ENCODE measurements at regions not wholly inside any gene's neighbourhood (a gene's known extent, or its start where the extent isn't known, plus 50 kb on each side); places are given as distances from the start of the nearest gene placed in this dataset.
"Not testable (repeated sequence)": the region's sequence is repeated elsewhere in the genome, so short reads cannot be mapped to it uniquely, and the experiment has no call there.

GRCh38 chr4:94141001-94141400 lies 66.7 kb upstream of the SMARCAD1 start:
- Histone ChIP-seq H3K4me3 (no peak overlapping the region), H2AFZ (no peak overlapping the region), H3K27me3 (replicated peaks; ENCODE audit: insufficient read depth) (no peaks in the 10 kb centered on the region), H3F3A (ENCODE audit: insufficient read depth) (no peaks in the 10 kb centered on the region), H3K79me2 (ENCODE audit: insufficient read depth) (no peaks in the 10 kb centered on the region), H3K4me2 (ENCODE audit: unreplicated experiment) (no peak overlapping the region), H3K9me3 (ENCODE audit: low read depth) (no peaks in the 10 kb centered on the region), H4K20me1 (ENCODE audit: insufficient read depth) (no peaks in the 10 kb centered on the region), H3K27ac (no peak overlapping the region), H3K9ac (no peak overlapping the region), H3K4me1 (ENCODE audit: insufficient read depth) (no peaks in the 10 kb centered on the region), H3K9me2 (ENCODE audit: insufficient read depth) (no peaks in the 10 kb centered on the region), H3K36me3 (ENCODE audit: low read depth) (no peaks in the 10 kb centered on the region)
- TF ChIP-seq EZH2 (IDR thresholded peaks at IDR 0.05; ENCODE audit: insufficient read depth, poor library complexity, severe bottlenecking) (no peak), EZH2phosphoT487 (IDR thresholded peaks at IDR 0.05; ENCODE audit: insufficient read depth, low read depth) (no peak)
- in situ Hi-C loops (cut with MboI): no loop called here
- WGBS, 2 experiments (ENCODE audit: low coverage in 1 of 2, low lambda C conversion rate in 2 of 2, missing lambda C conversion rate in 2 of 2): 30 to 39% methylated on average over 2 of the region's 2 CpGs
- DNase-seq: no peak

GRCh38 chr4:94148052-94148451 lies 59.6 kb upstream of the SMARCAD1 start:
- 22 to 24% methylated on average over 9 of the region's 9 CpGs for WGBS, 2 experiments (ENCODE audit: low coverage in 1 of 2, low lambda C conversion rate in 2 of 2, missing lambda C conversion rate in 2 of 2)
- H3K36me3 ChIP-seq (ENCODE audit: low read depth); H3K27ac ChIP-seq; H3K9ac ChIP-seq; H3K9me3 ChIP-seq (ENCODE audit: low read depth); H3K4me1 ChIP-seq (ENCODE audit: insufficient read depth); H3K79me2 ChIP-seq (ENCODE audit: insufficient read depth); H3K27me3 ChIP-seq (replicated peaks; ENCODE audit: insufficient read depth); in situ Hi-C loops (cut with MboI); H3K4me3 ChIP-seq; H2AFZ ChIP-seq; H3K9me2 ChIP-seq (ENCODE audit: insufficient read depth); H3K4me2 ChIP-seq (ENCODE audit: unreplicated experiment); H3F3A ChIP-seq (ENCODE audit: insufficient read depth); H4K20me1 ChIP-seq (ENCODE audit: insufficient read depth); DNase-seq: not testable (repeated sequence)

GRCh38 chr4:94152466-94152865 lies 55.2 kb upstream of the SMARCAD1 start:
- DNase-seq: no peak
- H3K27ac ChIP-seq: no peak overlapping the region
- H3K4me2 ChIP-seq (ENCODE audit: unreplicated experiment): no peak overlapping the region
- no peaks in the 10 kb centered on the region for H3K27me3 ChIP-seq (replicated peaks; ENCODE audit: insufficient read depth)
- TF ChIP-seq EZH2phosphoT487 (IDR thresholded peaks at IDR 0.05; ENCODE audit: insufficient read depth, low read depth) (no peak), EZH2 (IDR thresholded peaks at IDR 0.05; ENCODE audit: insufficient read depth, poor library complexity, severe bottlenecking) (no peak)
- H3K9me2 ChIP-seq (ENCODE audit: insufficient read depth): no peaks in the 10 kb centered on the region
- no peak overlapping the region for H2AFZ ChIP-seq
- no peaks in the 10 kb centered on the region for H3F3A ChIP-seq (ENCODE audit: insufficient read depth)
- no peaks in the 10 kb centered on the region for H3K36me3 ChIP-seq (ENCODE audit: low read depth)
- no peaks in the 10 kb centered on the region for H3K4me1 ChIP-seq (ENCODE audit: insufficient read depth)
- in situ Hi-C loops (cut with MboI): no loop called here
- H3K9me3 ChIP-seq (ENCODE audit: low read depth): no peaks in the 10 kb centered on the region
- no peaks in the 10 kb centered on the region for H3K79me2 ChIP-seq (ENCODE audit: insufficient read depth)
- no peaks in the 10 kb centered on the region for H4K20me1 ChIP-seq (ENCODE audit: insufficient read depth)
- no peak overlapping the region for H3K9ac ChIP-seq
- no peak overlapping the region for H3K4me3 ChIP-seq

GRCh38 chr4:94155404-94155803 lies 52.3 kb upstream of the SMARCAD1 start:
- H3K27me3 ChIP-seq (replicated peaks; ENCODE audit: insufficient read depth); H3K9me2 ChIP-seq (ENCODE audit: insufficient read depth); H3F3A ChIP-seq (ENCODE audit: insufficient read depth); H3K79me2 ChIP-seq (ENCODE audit: insufficient read depth); H3K4me3 ChIP-seq; H2AFZ ChIP-seq; H3K9me3 ChIP-seq (ENCODE audit: low read depth); H3K9ac ChIP-seq; H3K4me1 ChIP-seq (ENCODE audit: insufficient read depth); H4K20me1 ChIP-seq (ENCODE audit: insufficient read depth); H3K4me2 ChIP-seq (ENCODE audit: unreplicated experiment); H3K36me3 ChIP-seq (ENCODE audit: low read depth); H3K27ac ChIP-seq; in situ Hi-C loops (cut with MboI): not testable (repeated sequence)
- 33 to 41% methylated on average over 2 of the region's 2 CpGs for WGBS, 2 experiments (ENCODE audit: low coverage in 1 of 2, low lambda C conversion rate in 2 of 2, missing lambda C conversion rate in 2 of 2)
- peak; percentile 15 for DNase-seq

GRCh38 chr4:94156826-94157225 lies 50.8 kb upstream of the SMARCAD1 start:
- H3K9me3 ChIP-seq (ENCODE audit: low read depth): no peaks in the 10 kb centered on the region
- H3F3A ChIP-seq (ENCODE audit: insufficient read depth): no peaks in the 10 kb centered on the region
- H3K4me2 ChIP-seq (ENCODE audit: unreplicated experiment): no peak overlapping the region
- H3K36me3 ChIP-seq (ENCODE audit: low read depth): no peaks in the 10 kb centered on the region
- no peaks in the 10 kb centered on the region for H4K20me1 ChIP-seq (ENCODE audit: insufficient read depth)
- no peaks in the 10 kb centered on the region for H3K9me2 ChIP-seq (ENCODE audit: insufficient read depth)
- no peak overlapping the region for H3K4me3 ChIP-seq
- H3K9ac ChIP-seq: no peak overlapping the region
- H3K4me1 ChIP-seq (ENCODE audit: insufficient read depth): no peaks in the 10 kb centered on the region
- TF ChIP-seq EZH2 (IDR thresholded peaks at IDR 0.05; ENCODE audit: insufficient read depth, poor library complexity, severe bottlenecking): no peak
- TF ChIP-seq EZH2phosphoT487 (IDR thresholded peaks at IDR 0.05; ENCODE audit: insufficient read depth, low read depth): no peak
- no peaks in the 10 kb centered on the region for H3K27me3 ChIP-seq (replicated peaks; ENCODE audit: insufficient read depth)
- no peak overlapping the region for H3K27ac ChIP-seq
- in situ Hi-C loops (cut with MboI): no loop called here
- WGBS, 2 experiments (ENCODE audit: low coverage in 1 of 2, low lambda C conversion rate in 2 of 2, missing lambda C conversion rate in 2 of 2): 23 to 31% methylated on average over 5 of the region's 5 CpGs
- H2AFZ ChIP-seq: no peak overlapping the region
- no peak for DNase-seq
- no peaks in the 10 kb centered on the region for H3K79me2 ChIP-seq (ENCODE audit: insufficient read depth)

Measured in GM23248 (cell line).